HepG2 (cell line): ENCODE measurements at regions not wholly inside any gene's neighbourhood (a gene's known extent, or its start where the extent isn't known, plus 50 kb on each side); places are given as distances from the start of the nearest gene placed in this dataset.

ENCODE experiments used
- ATAC-seq: fragments of 200-7000 bp; cut with Tn5 transposase; 3 replicates; pipeline ENCODE4 v1.9.1; 2020; ENCODE audit warnings: mild to moderate bottlenecking, moderate library complexity
- BruUV-seq: library from RNA; stranded (reverse); fragments of 400-500 nt; replicated peaks from 2 replicates; lab custom pipeline; 2021; lab: Mats Ljungman, UMichigan
- CTCF ChIA-PET: fragments of 300-600 bp; formaldehyde crosslinking; extraction: SDS; loops from one replicate; lab custom pipeline; 2021; ENCODE audit warnings: low total read pairs, inconsistent platforms, low intra/inter-chr PET ratio; lab: Yijun Ruan, JAX
- POLR2A ChIA-PET: fragments of 350-600 bp; sonication (Branson Sonifier 250); formaldehyde crosslinking; loops from one replicate; lab custom pipeline; 2020; ENCODE audit warnings: antibody characterized with exemption, inconsistent platforms; lab: Yijun Ruan, JAX
- DNase-seq: peaks from one replicate; pipeline ENCODE4 v3.0.0-alpha.2; 2015; ENCODE audit warnings: low spot score
- FAIRE-seq: peaks from 3 replicates; lab custom pipeline; 2011; peaks lifted over from hg19 to GRCh38; lab: Jason Lieb, UNC
- H2AFZ ChIP-seq: one replicate; pipeline ENCODE4 v1.6.1; 2011; ENCODE audit warnings: low read length, inconsistent platforms
- H3K27ac ChIP-seq: fragments of 300-600 bp; 3 replicates; pipeline ENCODE4 v1.8.0; 2011; ENCODE audit warnings: mixed run types, mild to moderate bottlenecking, mixed read lengths, low read length, inconsistent platforms; ENCODE audit not compliant: insufficient read depth; ENCODE audit errors: extremely low read length
- H3K27me3 ChIP-seq, 2 experiments: fragments of 200-600 bp in 1 of 2; 2 replicates in 1 of 2; 3 replicates in 1 of 2; pipeline versions ENCODE4 v1.6.0 to v1.8.0; 2011; ENCODE audit warnings: low read length in 2 of 2, mild to moderate bottlenecking in 2 of 2, moderate library complexity in 2 of 2, inconsistent platforms in 1 of 2; ENCODE audit not compliant: insufficient read depth in 2 of 2, control insufficient read depth in 1 of 2
- H3K36me3 ChIP-seq, 2 experiments: fragments of 200-600 bp in 1 of 2; replicated peaks in 1 of 2; 2 replicates in 1 of 2; 3 replicates in 1 of 2; pipeline versions ENCODE4 v1.5.1 to v1.8.0; 2011; ENCODE audit warnings: low read length in 2 of 2, inconsistent platforms in 1 of 2; ENCODE audit not compliant: insufficient read depth in 2 of 2, control insufficient read depth in 1 of 2
- H3K4me1 ChIP-seq: 2 replicates; pipeline ENCODE4 v1.5.1; 2012; ENCODE audit warnings: low read length, inconsistent platforms; ENCODE audit not compliant: insufficient read depth
- H3K4me2 ChIP-seq: 2 replicates; pipeline ENCODE4 v1.6.0; 2011; ENCODE audit warnings: low read depth, low read length, inconsistent platforms
- H3K4me3 ChIP-seq, 3 experiments: fragments of 200-600 bp in 1 of 3; sonication (generic), shearing (Covaris generic) in 1 of 3; replicated peaks in 1 of 3; 2 replicates each; pipeline ENCODE4 v1.5.1; 2011 to 2016; ENCODE audit warnings: low read length in 3 of 3, inconsistent platforms in 2 of 3, low read depth in 2 of 3, mild to moderate bottlenecking in 2 of 3, control low read depth in 1 of 3, mixed read lengths in 1 of 3; ENCODE audit not compliant: insufficient read depth in 1 of 3
- H3K79me2 ChIP-seq: one replicate; pipeline ENCODE4 v1.6.1; 2011; ENCODE audit warnings: low read length, inconsistent platforms; ENCODE audit not compliant: insufficient read depth
- H3K9ac ChIP-seq: 2 replicates; pipeline ENCODE4 v1.6.0; 2011; ENCODE audit warnings: mild to moderate bottlenecking, low read depth, low read length, inconsistent platforms; ENCODE audit not compliant: insufficient read depth
- H3K9me3 ChIP-seq: 2 replicates; pipeline ENCODE4 v1.5.1; 2012; ENCODE audit warnings: mild to moderate bottlenecking, low read length
- H4K20me1 ChIP-seq: 2 replicates; pipeline ENCODE4 v1.6.0; 2011; ENCODE audit warnings: inconsistent platforms, mild to moderate bottlenecking, low read length, moderate library complexity; ENCODE audit not compliant: insufficient read depth
- CCDC6 ChIP-seq: sonication (generic); formaldehyde crosslinking; IDR thresholded peaks from 2 replicates; pipeline ENCODE4 v1.8.1; 2022; ENCODE audit warnings: mild to moderate bottlenecking, missing genetic modification reagents, moderate library complexity
- GZF1 ChIP-seq: sonication (generic); formaldehyde crosslinking; IDR thresholded peaks from 2 replicates; pipeline ENCODE4 v1.5.1; 2020; ENCODE audit warnings: mild to moderate bottlenecking, missing genetic modification reagents
- NFE2L2 ChIP-seq: fragments of 150-350 bp; IDR thresholded peaks from 2 replicates; pipeline ENCODE4 v1.6.1; 2014; ENCODE audit warnings: low read length
- NFKB2 ChIP-seq: sonication (generic); formaldehyde crosslinking; IDR thresholded peaks from 2 replicates; pipeline ENCODE4 v1.4.0; 2020; ENCODE audit warnings: missing genetic modification reagents, borderline replicate concordance
- SIX1 ChIP-seq: sonication (generic); formaldehyde crosslinking; IDR thresholded peaks from 2 replicates; pipeline ENCODE4 v1.4.0; 2020; ENCODE audit warnings: missing genetic modification reagents, borderline replicate concordance
- TARDBP ChIP-seq: sonication (generic); formaldehyde crosslinking; IDR thresholded peaks from 2 replicates; pipeline ENCODE4 v1.8.0; 2022; ENCODE audit warnings: mild to moderate bottlenecking, missing genetic modification reagents
- ZFP1 ChIP-seq: IDR thresholded peaks from 2 replicates; pipeline ENCODE4 v1.6.1; 2016
- ZNF24 ChIP-seq: fragments of 450-650 bp; IDR thresholded peaks from 2 replicates; pipeline ENCODE4 v1.6.1; 2017; ENCODE audit warnings: antibody characterized with exemption, mild to moderate bottlenecking
- ZNF282 ChIP-seq: fragments of 450-650 bp; IDR thresholded peaks from 2 replicates; pipeline ENCODE4 v1.6.1; 2018; ENCODE audit not compliant: partially characterized antibody
- ZNF451 ChIP-seq: sonication (generic); formaldehyde crosslinking; IDR thresholded peaks from 2 replicates; pipeline ENCODE4 v1.5.0; 2020; ENCODE audit warnings: mild to moderate bottlenecking, missing genetic modification reagents
- WGBS: methylation state at CpG from one replicate; pipeline ENCODE4 v1.1.6; 2017; ENCODE audit warnings: low lambda C conversion rate; 5-methylcytosine and 5-hydroxymethylcytosine counted together
- in situ Hi-C: cut with HindIII; loops from 2 replicates; pipeline ENCODE4 v1.10.0; 2017; ENCODE audit warnings: low pct_unique_long_range_greater_than_20kb; ENCODE audit not compliant: extremely low pct_ligation_motif_present
- intact Hi-C: fragments of 100-400 bp; cut with micrococcal nuclease; formaldehyde crosslinking; loops from one replicate; pipeline ENCODE4 v1.10.0; 2022; ENCODE audit not compliant: unreplicated experiment
- TF ChIP-seq, protein P1 (sequence below): sonication (generic); formaldehyde crosslinking; IDR thresholded peaks from 2 replicates; pipeline ENCODE4 v1.9.0; 2021; ENCODE audit warnings: missing genetic modification reagents, mild to moderate bottlenecking, borderline replicate concordance

- no peak for TF ChIP-seq ZNF282
- no peak for TF ChIP-seq ZNF451
- Histone ChIP-seq H3K9ac (no peak overlapping the region), H3K79me2 (no peaks in the 10 kb centered on the region), H3K4me3 (no peak overlapping the region), H3K36me3 (no peaks in the 10 kb centered on the region), H3K27me3 (no peaks in the 10 kb centered on the region), H2AFZ (no peak overlapping the region), H3K4me2 (no peak overlapping the region), H3K27ac (no peak overlapping the region), H3K9me3 (peaks cover 43% of the 10 kb centered on the region), H4K20me1 (no peaks in the 10 kb centered on the region), H3K4me1 (no peaks in the 10 kb centered on the region)
- ATAC-seq (no peak), DNase-seq (no peak), FAIRE-seq (no peak)
- intact Hi-C loops (no loop called here), in situ Hi-C loops (no loop called here)
- ChIA-PET POLR2A (no interaction called here), CTCF (no interaction called here)
- BruUV-seq, result no TSS peak
These were observed 469.4 kb downstream of the CCER1 start for GRCh38 chr12:90485560-90485959.

GRCh38 chr12:90484094-90484493 lies 470.9 kb downstream of the CCER1 start:
- in situ Hi-C loops, result no loop called here
- no peak overlapping the region for H2AFZ ChIP-seq
- no peak overlapping the region for H3K27ac ChIP-seq
- no peaks in the 10 kb centered on the region for H3K4me1 ChIP-seq
- TF ChIP-seq GZF1 (CRISPR knock-in tag) (no peak), TARDBP (no peak), ZFP1 (no peak), SIX1 (no peak), CCDC6 (CRISPR knock-in tag) (no peak), ZNF24 (no peak), NFKB2 (CRISPR knock-in tag) (no peak), NFE2L2 (no peak)
- TF ChIP-seq, protein P1, sequence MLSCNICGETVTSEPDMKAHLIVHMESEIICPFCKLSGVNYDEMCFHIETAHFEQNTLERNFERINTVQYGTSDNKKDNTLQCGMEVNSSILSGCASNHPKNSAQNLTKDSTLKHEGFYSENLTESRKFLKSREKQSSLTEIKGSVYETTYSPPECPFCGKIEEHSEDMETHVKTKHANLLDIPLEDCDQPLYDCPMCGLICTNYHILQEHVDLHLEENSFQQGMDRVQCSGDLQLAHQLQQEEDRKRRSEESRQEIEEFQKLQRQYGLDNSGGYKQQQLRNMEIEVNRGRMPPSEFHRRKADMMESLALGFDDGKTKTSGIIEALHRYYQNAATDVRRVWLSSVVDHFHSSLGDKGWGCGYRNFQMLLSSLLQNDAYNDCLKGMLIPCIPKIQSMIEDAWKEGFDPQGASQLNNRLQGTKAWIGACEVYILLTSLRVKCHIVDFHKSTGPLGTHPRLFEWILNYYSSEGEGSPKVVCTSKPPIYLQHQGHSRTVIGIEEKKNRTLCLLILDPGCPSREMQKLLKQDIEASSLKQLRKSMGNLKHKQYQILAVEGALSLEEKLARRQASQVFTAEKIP (CRISPR knock-in tag), result no peak
- POLR2A ChIA-PET, result no interaction called here
- no peak overlapping the region for H3K4me2 ChIP-seq
- no peak for ATAC-seq
- peaks cover 36% of the 10 kb centered on the region for H3K9me3 ChIP-seq
- no peaks in the 10 kb centered on the region for H3K36me3 ChIP-seq
- no peaks in the 10 kb centered on the region for H3K27me3 ChIP-seq
- CTCF ChIA-PET, result no interaction called here
- DNase-seq, result no peak
- 15% methylated on average over 2 of the region's 2 CpGs for WGBS
- intact Hi-C loops, result no loop called here
- H4K20me1 ChIP-seq, result no peaks in the 10 kb centered on the region
- no peak for FAIRE-seq
- BruUV-seq, result no TSS peak
- H3K4me3 ChIP-seq, result no peak overlapping the region
- no peak overlapping the region for H3K9ac ChIP-seq
- no peaks in the 10 kb centered on the region for H3K79me2 ChIP-seq
